ENCODE measurements at regions not wholly inside any gene's neighbourhood (a gene's known extent, or its start where the extent isn't known, plus 50 kb on each side); places are given as distances from the start of the nearest gene placed in this dataset.

GRCh38 chr6:140893432-140893831, 1239.3 kb upstream of the GJE1 start:
- no peak for DNase-seq

- DNase-seq, result peak; percentile 41
These were observed 1252.8 kb upstream of the GJE1 start for GRCh38 chr6:140879946-140880345.

GRCh38 chr6:140874066-140874465, 1258.7 kb upstream of the GJE1 start:
- DNase-seq, result no peak

GRCh38 chr6:140872885-140873284, 1259.8 kb upstream of the GJE1 start:
- no peak for DNase-seq

- DNase-seq, result no peak
These were observed 1260.8 kb upstream of the GJE1 start for GRCh38 chr6:140871911-140872310.

- DNase-seq, result no peak
These were observed 1265.4 kb upstream of the GJE1 start for GRCh38 chr6:140867336-140867735.

GRCh38 chr6:140858381-140858971, 1274.2 kb upstream of the GJE1 start:
- DNase-seq, result no peak

GRCh38 chr6:140857739-140858380, 1274.9 kb upstream of the GJE1 start:
- peak; percentile 57 for DNase-seq

- no peak for DNase-seq
These were observed 1277.2 kb upstream of the GJE1 start for GRCh38 chr6:140855520-140855919.

- DNase-seq, result peak; percentile 56
These were observed 1278.4 kb upstream of the GJE1 start for GRCh38 chr6:140854318-140854717.

- DNase-seq, result no peak
These were observed 1282.3 kb upstream of the GJE1 start for GRCh38 chr6:140850438-140850837.

GRCh38 chr6:140849456-140849855, 1283.3 kb upstream of the GJE1 start:
- no peak for DNase-seq

GRCh38 chr6:140847262-140847645, 1285.5 kb upstream of the GJE1 start:
- no peak for DNase-seq

GRCh38 chr6:140846503-140847261, 1286.0 kb upstream of the GJE1 start:
- DNase-seq, result no peak

- DNase-seq, result no peak
These were observed 1287.0 kb upstream of the GJE1 start for GRCh38 chr6:140845701-140846100.

GRCh38 chr6:140844167-140844566, 1288.6 kb upstream of the GJE1 start:
- no peak for DNase-seq

- DNase-seq, result no peak
These were observed 1299.3 kb upstream of the GJE1 start for GRCh38 chr6:140833408-140833807.

- DNase-seq, result no peak
These were observed 1302.1 kb upstream of the GJE1 start for GRCh38 chr6:140830666-140831065.

- no peak for DNase-seq
These were observed 1303.9 kb upstream of the GJE1 start for GRCh38 chr6:140828856-140829255.

GRCh38 chr6:140827593-140827992, 1305.1 kb upstream of the GJE1 start:
- DNase-seq, result no peak

GRCh38 chr6:140825731-140826130, 1307.0 kb upstream of the GJE1 start:
- DNase-seq, result no peak

- DNase-seq, result no peak
These were observed 1308.1 kb upstream of the GJE1 start for GRCh38 chr6:140824595-140824994.

- no peak for DNase-seq
These were observed 1311.5 kb upstream of the GJE1 start for GRCh38 chr6:140821196-140821595.

GRCh38 chr6:140817176-140817575, 1315.5 kb upstream of the GJE1 start:
- DNase-seq, result no peak

Measured in tongue (tissue), 1 donor.